ENCODE measurements at regions not wholly inside any gene's neighbourhood (a gene's known extent, or its start where the extent isn't known, plus 50 kb on each side); places are given as distances from the start of the nearest gene placed in this dataset.

GRCh38 chr2:209145941-209146681 is 277.7 kb upstream of the MAP2 start:
- TF ChIP-seq, protein P1, sequence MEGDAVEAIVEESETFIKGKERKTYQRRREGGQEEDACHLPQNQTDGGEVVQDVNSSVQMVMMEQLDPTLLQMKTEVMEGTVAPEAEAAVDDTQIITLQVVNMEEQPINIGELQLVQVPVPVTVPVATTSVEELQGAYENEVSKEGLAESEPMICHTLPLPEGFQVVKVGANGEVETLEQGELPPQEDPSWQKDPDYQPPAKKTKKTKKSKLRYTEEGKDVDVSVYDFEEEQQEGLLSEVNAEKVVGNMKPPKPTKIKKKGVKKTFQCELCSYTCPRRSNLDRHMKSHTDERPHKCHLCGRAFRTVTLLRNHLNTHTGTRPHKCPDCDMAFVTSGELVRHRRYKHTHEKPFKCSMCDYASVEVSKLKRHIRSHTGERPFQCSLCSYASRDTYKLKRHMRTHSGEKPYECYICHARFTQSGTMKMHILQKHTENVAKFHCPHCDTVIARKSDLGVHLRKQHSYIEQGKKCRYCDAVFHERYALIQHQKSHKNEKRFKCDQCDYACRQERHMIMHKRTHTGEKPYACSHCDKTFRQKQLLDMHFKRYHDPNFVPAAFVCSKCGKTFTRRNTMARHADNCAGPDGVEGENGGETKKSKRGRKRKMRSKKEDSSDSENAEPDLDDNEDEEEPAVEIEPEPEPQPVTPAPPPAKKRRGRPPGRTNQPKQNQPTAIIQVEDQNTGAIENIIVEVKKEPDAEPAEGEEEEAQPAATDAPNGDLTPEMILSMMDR (IDR thresholded peaks at IDR 0.05), result no peak
- no peak for TF ChIP-seq POLR2A (IDR thresholded peaks at IDR 0.05)
